Parathyroid adenoma (tissue), 2 donors: ENCODE measurements at regions not wholly inside any gene's neighbourhood (a gene's known extent, or its start where the extent isn't known, plus 50 kb on each side); places are given as distances from the start of the nearest gene placed in this dataset.

Source experiments
- H2AFZ ChIP-seq: fragments of 300-600 bp; sonication (generic); one replicate; pipeline ENCODE4 v1.7.0; 2017; ENCODE audit warnings: antibody characterized with exemption, mild to moderate bottlenecking
- H3K27ac ChIP-seq: fragments of 300-600 bp; sonication (generic); one replicate; pipeline ENCODE4 v1.7.0; 2017
- H3K27me3 ChIP-seq: fragments of 300-600 bp; sonication (generic); one replicate; pipeline ENCODE4 v1.7.0; 2017; ENCODE audit warnings: low read length; ENCODE audit not compliant: control insufficient read depth, insufficient read depth
- H3K36me3 ChIP-seq: fragments of 300-600 bp; sonication (generic); one replicate; pipeline ENCODE4 v1.7.0; 2017; ENCODE audit warnings: low read length; ENCODE audit not compliant: control insufficient read depth, insufficient read depth
- H3K4me1 ChIP-seq: fragments of 300-600 bp; sonication (generic); one replicate; pipeline ENCODE4 v1.7.0; 2017; ENCODE audit warnings: control low read depth
- H3K4me2 ChIP-seq: fragments of 300-600 bp; sonication (generic); one replicate; pipeline ENCODE4 v1.7.0; 2017; ENCODE audit warnings: low read length
- H3K4me3 ChIP-seq: fragments of 300-600 bp; sonication (generic); one replicate; pipeline ENCODE4 v1.7.0; 2017; ENCODE audit warnings: low read depth, low read length
- H3K79me2 ChIP-seq: fragments of 300-600 bp; sonication (generic); one replicate; pipeline ENCODE4 v1.7.0; 2017; ENCODE audit warnings: control low read depth
- H3K9ac ChIP-seq: fragments of 300-600 bp; sonication (generic); one replicate; pipeline ENCODE4 v1.7.0; 2017; ENCODE audit warnings: mild to moderate bottlenecking
- H3K9me3 ChIP-seq: fragments of 300-600 bp; sonication (generic); one replicate; pipeline ENCODE4 v1.7.0; 2017; ENCODE audit warnings: low read length; ENCODE audit not compliant: control insufficient read depth
- CTCF ChIP-seq: fragments of 300-600 bp; sonication (generic); IDR thresholded peaks from one replicate; pipeline ENCODE4 v1.7.0; 2017; ENCODE audit warnings: antibody characterized with exemption, mild to moderate bottlenecking
- donor health status: primary hyperparathyroidism.

GRCh38 chr13:109665781-109666249 lies 120.6 kb downstream of the IRS2 start:
- H3K36me3 ChIP-seq: no peaks in the 10 kb centered on the region
- no peaks in the 10 kb centered on the region for H3K4me1 ChIP-seq
- H3K9ac ChIP-seq: no peak overlapping the region
- no peak for TF ChIP-seq CTCF
- peaks cover 4% of the 10 kb centered on the region for H3K27me3 ChIP-seq
- no peaks in the 10 kb centered on the region for H3K9me3 ChIP-seq
- no peak overlapping the region for H3K27ac ChIP-seq
- no peak overlapping the region for H2AFZ ChIP-seq
- H3K4me2 ChIP-seq: no peak overlapping the region
- no peaks in the 10 kb centered on the region for H3K79me2 ChIP-seq
- H3K4me3 ChIP-seq: no peak overlapping the region

- no peak overlapping the region for H3K9ac ChIP-seq
- no peaks in the 10 kb centered on the region for H3K79me2 ChIP-seq
- no peak overlapping the region for H3K27ac ChIP-seq
- H2AFZ ChIP-seq: no peak overlapping the region
- H3K36me3 ChIP-seq: no peaks in the 10 kb centered on the region
- H3K27me3 ChIP-seq: peaks cover 4% of the 10 kb centered on the region
- no peak overlapping the region for H3K4me3 ChIP-seq
- H3K4me2 ChIP-seq: no peak overlapping the region
- TF ChIP-seq CTCF: no peak
- no peaks in the 10 kb centered on the region for H3K9me3 ChIP-seq
- H3K4me1 ChIP-seq: no peaks in the 10 kb centered on the region
These were observed 121.1 kb downstream of the IRS2 start for GRCh38 chr13:109665240-109665639.

GRCh38 chr13:109657395-109657794 lies 129.0 kb downstream of the IRS2 start:
- H3K4me2 ChIP-seq: no peak overlapping the region

GRCh38 chr13:109656206-109656605 lies 130.2 kb downstream of the IRS2 start:
- Histone ChIP-seq H3K79me2 (no peaks in the 10 kb centered on the region), H3K4me3 (no peak overlapping the region), H3K9me3 (no peaks in the 10 kb centered on the region), H3K4me1 (no peaks in the 10 kb centered on the region), H3K27me3 (no peaks in the 10 kb centered on the region), H3K27ac (no peak overlapping the region), H3K36me3 (no peaks in the 10 kb centered on the region), H2AFZ (no peak overlapping the region), H3K4me2 (no peak overlapping the region), H3K9ac (no peak overlapping the region)
- TF ChIP-seq CTCF: no peak

More at GRCh38 chr13:109657395-109657794, 129.0 kb downstream of the IRS2 start:
- H3K9me3 ChIP-seq: no peaks in the 10 kb centered on the region
- H3K36me3 ChIP-seq: no peaks in the 10 kb centered on the region
- no peak for TF ChIP-seq CTCF
- no peaks in the 10 kb centered on the region for H3K79me2 ChIP-seq
- no peak overlapping the region for H2AFZ ChIP-seq
- no peaks in the 10 kb centered on the region for H3K4me1 ChIP-seq
- H3K27me3 ChIP-seq: no peaks in the 10 kb centered on the region
- no peak overlapping the region for H3K4me3 ChIP-seq
- H3K27ac ChIP-seq: no peak overlapping the region
- no peak overlapping the region for H3K9ac ChIP-seq

- TF ChIP-seq CTCF: no peak
- peak overlapping the region; percentile 32 for H3K27ac ChIP-seq
- no peaks in the 10 kb centered on the region for H3K79me2 ChIP-seq
- no peaks in the 10 kb centered on the region for H3K36me3 ChIP-seq
- no peak overlapping the region for H3K4me3 ChIP-seq
- no peak overlapping the region for H3K4me2 ChIP-seq
- H3K27me3 ChIP-seq: no peaks in the 10 kb centered on the region
- no peak overlapping the region for H2AFZ ChIP-seq
- H3K9ac ChIP-seq: no peak overlapping the region
- no peaks in the 10 kb centered on the region for H3K9me3 ChIP-seq
- H3K4me1 ChIP-seq: no peaks in the 10 kb centered on the region
These were observed 130.8 kb downstream of the IRS2 start for GRCh38 chr13:109655611-109656010.
